ENCODE measurements at regions not wholly inside any gene's neighbourhood (a gene's known extent, or its start where the extent isn't known, plus 50 kb on each side); places are given as distances from the start of the nearest gene placed in this dataset.

DNA sequence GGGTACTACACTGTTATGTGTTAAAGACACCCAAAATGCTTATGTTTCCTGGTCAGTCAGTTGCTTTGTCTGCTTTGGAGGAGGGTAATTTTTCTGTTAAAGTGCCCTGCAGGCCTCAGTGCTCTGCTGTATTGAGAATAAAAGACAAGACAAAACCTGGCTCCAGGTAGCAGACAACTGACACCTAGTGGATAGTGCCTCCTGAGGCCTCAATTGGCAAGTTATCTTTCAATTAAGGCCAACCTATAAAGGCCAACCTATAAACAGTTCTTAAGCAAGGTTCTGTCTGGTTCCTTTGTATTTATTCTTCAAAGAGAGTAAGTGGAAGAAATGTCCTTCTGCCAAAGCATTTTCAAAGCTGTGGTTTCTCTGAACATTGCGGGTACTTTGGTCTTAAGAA, 773.8 kb downstream of the MECOM start:
- no peak for DNase-seq (ENCODE audit: low spot score)

DNA sequence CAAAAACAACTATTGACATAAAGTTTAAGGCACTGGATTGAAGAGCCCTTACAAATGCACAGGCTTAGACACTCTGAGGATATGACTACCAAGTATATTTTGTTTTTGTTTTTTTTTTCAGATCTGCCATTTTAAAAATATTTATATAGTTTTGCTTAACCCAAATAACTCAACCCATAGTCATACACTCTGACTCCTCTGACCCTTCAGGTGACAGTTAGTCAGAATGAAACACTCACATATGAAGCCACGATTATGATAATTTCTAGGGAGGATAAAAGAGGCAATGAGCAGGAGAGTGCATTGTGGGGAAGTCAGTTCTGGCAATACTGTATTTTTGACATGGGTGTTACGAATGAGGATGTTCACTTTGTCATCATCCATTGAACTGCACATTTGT, 774.7 kb downstream of the MECOM start:
- no peak for DNase-seq (ENCODE audit: low spot score)

GRCh38 chr3:168885028-168885427, 778.5 kb downstream of the MECOM start:
- DNase-seq (ENCODE audit: low spot score) = no peak

GRCh38 chr3:168884353-168884903, 779.1 kb downstream of the MECOM start:
- DNase-seq (ENCODE audit: low spot score) = no peak

DNA sequence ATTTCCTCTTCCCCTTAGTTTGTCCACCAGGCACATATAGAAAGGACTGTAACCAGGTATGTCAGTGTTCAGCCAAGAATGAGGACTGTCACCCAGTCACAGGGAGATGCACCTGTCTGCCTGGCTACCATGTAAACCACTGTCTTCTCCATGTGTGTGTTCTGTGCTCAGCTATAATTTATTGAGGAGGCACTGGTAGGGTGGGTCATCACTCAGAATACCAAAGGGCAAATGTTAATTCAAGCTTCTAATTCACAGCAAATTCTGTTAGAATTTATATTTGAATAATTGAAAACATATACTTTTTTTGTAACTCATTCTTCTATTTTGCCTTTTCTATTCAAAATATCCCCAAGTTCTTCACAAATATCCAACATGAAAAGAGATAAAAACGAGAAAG, 780.4 kb downstream of the MECOM start:
- DNase-seq (ENCODE audit: low spot score) = no peak

GRCh38 chr3:168881804-168882203, 781.7 kb downstream of the MECOM start:
- peak; percentile 36 for DNase-seq (ENCODE audit: low spot score)

- DNase-seq (ENCODE audit: low spot score) = no peak
Measured at GRCh38 chr3:168878655-168879054, 782.9 kb upstream of the GOLIM4 start.

- no peak for DNase-seq (ENCODE audit: low spot score)
Measured at GRCh38 chr3:168877899-168878298, 782.2 kb upstream of the GOLIM4 start.

GRCh38 chr3:168876346-168877035, 780.8 kb upstream of the GOLIM4 start:
- peak; percentile 28 for DNase-seq (ENCODE audit: low spot score)

DNA sequence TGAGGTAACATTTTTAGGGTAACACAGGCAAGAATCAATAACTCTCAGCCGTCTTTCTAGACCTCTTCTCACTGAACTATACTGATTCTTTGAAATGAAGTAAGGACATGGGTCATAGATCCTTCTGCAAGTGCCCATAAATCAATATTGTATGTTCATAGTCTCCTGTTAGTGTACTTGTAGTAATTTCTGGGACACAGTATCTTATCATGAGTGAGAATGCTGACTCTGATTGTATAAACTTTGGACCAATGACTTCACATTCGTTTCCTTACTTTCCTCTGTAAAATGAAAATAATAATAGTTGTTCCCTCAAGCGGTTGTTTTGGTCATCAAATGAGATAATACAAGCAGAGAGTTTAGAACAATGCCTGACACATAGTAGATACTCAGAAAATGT, 777.1 kb upstream of the GOLIM4 start:
- DNase-seq (ENCODE audit: low spot score) = no peak

GRCh38 chr3:168870892-168871291, 775.2 kb upstream of the GOLIM4 start:
- DNase-seq (ENCODE audit: low spot score) = no peak

DNA sequence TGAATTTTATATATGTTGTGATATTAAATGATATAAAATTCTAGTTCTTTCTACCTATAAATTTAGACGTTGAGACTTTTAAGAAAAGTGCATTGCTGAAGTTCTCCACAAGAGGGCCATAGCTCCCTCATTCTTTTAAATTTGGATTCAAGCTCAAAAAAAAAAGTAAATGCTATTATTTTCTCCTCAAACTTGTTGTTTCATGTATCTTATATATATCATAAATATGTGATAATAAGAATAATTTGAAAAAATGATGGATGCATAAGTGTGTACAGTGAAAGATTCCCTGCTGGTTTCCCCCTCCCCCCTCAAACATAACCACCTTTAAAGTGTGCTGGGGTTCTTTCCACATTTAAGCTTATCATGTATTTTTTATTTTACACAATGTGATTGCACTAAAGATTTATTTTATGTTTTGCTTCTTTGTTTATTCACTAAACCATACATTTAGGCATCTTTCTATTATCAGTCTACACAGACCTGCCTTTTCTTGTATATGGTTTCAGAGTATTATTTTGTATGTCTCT, 769.4 kb upstream of the GOLIM4 start:
- peak; percentile 27 for DNase-seq (ENCODE audit: low spot score)

- no peak for DNase-seq (ENCODE audit: low spot score)
Measured at GRCh38 chr3:168864107-168865021, 768.6 kb upstream of the GOLIM4 start.

GRCh38 chr3:168863561-168863960, 767.8 kb upstream of the GOLIM4 start:
- no peak for DNase-seq (ENCODE audit: low spot score)

DNA sequence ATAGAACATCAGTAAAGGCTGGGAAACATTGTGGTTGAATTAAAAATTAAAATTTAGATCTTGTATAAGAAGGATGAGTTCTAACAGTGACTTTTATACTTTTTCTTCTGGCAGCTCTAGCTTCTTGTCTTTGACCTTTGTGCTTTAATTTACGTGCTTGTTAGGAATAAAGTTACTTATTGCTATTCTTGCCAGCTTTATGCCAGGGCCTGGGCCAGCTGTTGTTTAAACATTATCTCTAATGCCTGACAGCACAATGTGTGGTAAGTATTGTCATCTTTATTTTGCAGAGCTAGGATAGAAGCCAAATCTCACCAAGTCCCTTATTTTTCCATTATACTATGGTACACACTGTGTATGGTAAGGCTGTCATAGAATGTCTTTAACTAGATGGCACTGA, 766.7 kb upstream of the GOLIM4 start:
- DNase-seq (ENCODE audit: low spot score) = no peak

- DNase-seq (ENCODE audit: low spot score) = no peak
Measured at GRCh38 chr3:168860592-168860991, 764.9 kb upstream of the GOLIM4 start.

DNA sequence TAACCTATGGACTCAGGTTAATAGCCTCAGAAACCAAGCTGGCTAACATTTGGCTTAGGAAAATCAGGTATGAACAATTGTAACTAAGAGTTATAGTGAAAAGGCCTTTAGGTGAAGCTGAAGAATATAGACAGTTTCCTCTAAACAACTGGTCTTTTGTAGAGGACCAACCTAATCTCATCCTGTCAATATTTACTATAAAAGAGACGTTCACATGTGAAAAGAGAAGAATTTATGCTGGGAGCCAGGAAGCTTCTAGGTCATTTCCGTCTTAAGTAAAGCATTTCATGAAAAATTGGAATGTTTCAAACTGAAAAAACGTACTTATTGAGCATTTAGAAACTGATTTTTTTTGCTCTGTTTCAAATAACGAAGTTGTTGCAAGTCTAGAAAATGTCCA, 764.3 kb upstream of the GOLIM4 start:
- DNase-seq (ENCODE audit: low spot score) = no peak

GRCh38 chr3:168859574-168859973, 763.9 kb upstream of the GOLIM4 start:
- no peak for DNase-seq (ENCODE audit: low spot score)

- DNase-seq (ENCODE audit: low spot score) = no peak
Measured at GRCh38 chr3:168859143-168859542, 763.4 kb upstream of the GOLIM4 start.

GRCh38 chr3:168858327-168858726, 762.6 kb upstream of the GOLIM4 start:
- no peak for DNase-seq (ENCODE audit: low spot score)

GRCh38 chr3:168850109-168850508, 754.4 kb upstream of the GOLIM4 start:
- DNase-seq (ENCODE audit: low spot score) = no peak

DNA sequence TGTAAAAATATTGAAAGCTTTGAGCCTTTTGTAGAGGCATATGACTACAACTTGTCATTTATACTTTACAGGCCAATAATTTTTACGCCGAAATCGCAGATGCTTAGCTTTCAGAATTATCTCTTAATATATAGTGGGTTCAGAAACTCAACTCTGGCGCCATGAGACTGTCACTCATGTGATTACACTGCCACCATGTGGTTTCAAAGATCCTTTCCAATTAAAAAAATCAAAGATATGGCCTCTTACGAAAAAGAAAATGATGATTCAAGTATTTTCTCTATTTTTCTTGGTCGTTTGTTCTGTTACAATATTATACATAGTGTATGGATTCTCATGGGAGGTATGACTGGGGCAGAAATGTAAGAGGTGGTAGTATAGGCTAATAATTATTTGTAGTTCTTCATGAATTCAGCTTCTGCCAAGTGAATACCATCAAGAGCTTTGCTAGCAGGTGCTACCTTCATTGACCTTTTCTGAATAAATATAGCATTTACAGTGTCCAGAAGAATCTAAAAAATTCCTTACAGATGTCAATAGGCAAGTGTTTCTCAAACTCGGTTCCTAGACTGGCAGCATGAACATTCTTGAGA, 751.7 kb upstream of the GOLIM4 start:
- DNase-seq (ENCODE audit: low spot score) = peak; percentile 28
